Stimulated activated naive CD8-positive, alpha-beta T cell treated with anti-CD3 and anti-CD28 coated beads, Interleukin-15, amount 100 ng/mL, for 72 hours (primary cell): ENCODE measurements at regions not wholly inside any gene's neighbourhood (a gene's known extent, or its start where the extent isn't known, plus 50 kb on each side); places are given as distances from the start of the nearest gene placed in this dataset.
A peak's percentile ranks its signal among the peaks of the same experiment; 100 is the strongest.
"Not testable (repeated sequence)": the region's sequence is repeated elsewhere in the genome, so short reads cannot be mapped to it uniquely, and the experiment has no call there.

Source experiments
- ATAC-seq: fragments of 150-1000 bp; cut with Tn5 transposase; 2 replicates; pipeline ENCODE4 v1.10.0; 2021; ENCODE audit warnings: mild to moderate bottlenecking, moderate library complexity
- DNase-seq, 2 donors: peaks; one replicate each; pipeline ENCODE4 v3.0.0; 2021 to 2022
- H3K27ac Mint-ChIP-seq, 2 donors: one replicate each; pipeline ENCODE4 v1.8.0; 2022; ENCODE audit warnings: mild to moderate bottlenecking in 2 of 2, mixed read lengths in 2 of 2, moderate library complexity in 2 of 2
- H3K27me3 Mint-ChIP-seq: one replicate; pipeline ENCODE4 v1.8.0; 2022; ENCODE audit warnings: mixed read lengths
- H3K4me1 Mint-ChIP-seq: one replicate; pipeline ENCODE4 v1.8.0; 2022; ENCODE audit warnings: mild to moderate bottlenecking, mixed read lengths
- H3K4me3 Mint-ChIP-seq, 2 donors: one replicate each; pipeline ENCODE4 v1.8.0; 2022; ENCODE audit warnings: mild to moderate bottlenecking in 2 of 2, mixed read lengths in 2 of 2, moderate library complexity in 1 of 2
- H3K9me3 Mint-ChIP-seq, 2 donors: one replicate each; pipeline ENCODE4 v1.8.0; 2022; ENCODE audit warnings: mixed read lengths in 2 of 2

DNA sequence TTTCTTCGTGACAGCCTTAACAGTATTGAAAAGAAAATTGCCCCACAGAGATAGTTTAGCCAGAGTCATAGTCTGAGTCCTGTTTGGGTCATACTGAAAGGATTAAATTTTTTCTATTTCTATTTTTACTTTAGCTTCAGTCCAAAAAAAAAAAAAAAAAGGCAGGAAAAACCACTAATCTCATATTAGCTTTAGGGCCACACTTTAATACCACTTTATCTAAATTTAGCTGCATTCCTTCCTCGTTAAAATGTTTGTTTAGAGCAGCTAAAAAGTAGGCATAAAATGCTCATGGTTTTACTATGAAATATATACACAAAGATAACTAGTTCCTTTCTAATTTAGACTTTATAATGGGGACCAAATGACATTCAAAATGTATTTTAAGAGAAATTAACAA is 216.5 kb upstream of the TMEM196 start:
- Mint-ChIP-seq H3K4me3 (no peak overlapping the region), H3K4me1 (no peaks in the 10 kb centered on the region), H3K9me3 (peaks cover 0 to 22% of the 10 kb centered on the region in 2 donors), H3K27ac (no peak overlapping the region), H3K27me3 (no peaks in the 10 kb centered on the region)
- ATAC-seq, result no peak
- no peak for DNase-seq

- Mint-ChIP-seq H3K27me3 (no peaks in the 10 kb centered on the region), H3K4me3 (no peak overlapping the region), H3K9me3 (peaks cover 0 to 22% of the 10 kb centered on the region in 2 donors), H3K27ac (no peak overlapping the region), H3K4me1 (no peaks in the 10 kb centered on the region)
- DNase-seq (no peak), ATAC-seq (no peak)
These were observed 215.4 kb upstream of the TMEM196 start for GRCh38 chr7:19988860-19989259.

DNA sequence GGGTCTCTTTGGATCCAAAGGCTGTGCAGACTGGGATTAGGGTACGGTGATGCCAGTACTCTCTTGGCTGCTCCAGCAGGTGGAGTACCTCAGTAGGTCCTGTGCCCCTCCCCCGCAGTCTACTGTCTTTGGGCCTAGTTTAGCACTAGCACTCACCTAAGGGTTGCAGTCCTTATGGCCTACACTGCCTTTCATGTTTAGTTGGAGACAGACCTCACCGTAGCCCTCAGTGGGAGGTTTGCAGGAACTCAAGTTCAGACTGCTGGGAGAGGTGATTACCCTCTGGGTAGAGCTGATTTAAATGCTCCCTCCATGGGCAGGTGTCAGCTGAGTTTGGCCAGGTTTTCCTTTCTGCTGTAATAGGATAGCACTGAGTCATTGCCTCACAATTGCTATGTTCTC is 210.8 kb upstream of the TMEM196 start:
- Mint-ChIP-seq H3K9me3 (peaks cover 1 to 7% of the 10 kb centered on the region in 2 donors), H3K27ac (no peak overlapping the region), H3K4me3 (no peak overlapping the region), H3K4me1 (no peaks in the 10 kb centered on the region), H3K27me3 (no peaks in the 10 kb centered on the region)
- no peak for ATAC-seq
- DNase-seq, result no peak

- Mint-ChIP-seq H3K4me3 (no peak overlapping the region), H3K27ac (no peak overlapping the region), H3K9me3 (peaks cover 12 to 17% of the 10 kb centered on the region in 2 donors), H3K27me3 (no peaks in the 10 kb centered on the region), H3K4me1 (no peaks in the 10 kb centered on the region)
- ATAC-seq (peak; percentile 12), DNase-seq (no peak)
These were observed 209.7 kb upstream of the TMEM196 start for GRCh38 chr7:19982841-19983835.

DNA sequence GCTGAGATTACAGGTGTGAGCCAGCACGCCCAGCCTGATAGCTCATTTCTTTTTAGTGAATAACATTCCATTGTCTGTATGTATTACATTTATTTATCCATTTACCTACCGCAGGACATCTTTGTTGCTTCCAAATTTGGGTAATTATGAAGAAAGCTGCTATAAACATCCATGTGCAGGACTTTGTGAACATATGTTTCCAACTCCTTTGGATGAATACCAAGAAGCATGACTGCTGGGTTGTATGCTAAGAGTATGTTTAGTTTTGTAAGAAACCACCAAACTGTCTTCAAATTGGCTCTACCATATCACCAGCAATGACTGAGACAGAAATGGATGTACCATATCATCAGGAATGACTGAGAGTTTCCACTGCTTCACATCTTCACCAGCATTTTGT is 200.2 kb upstream of the TMEM196 start:
- Mint-ChIP-seq H3K4me1 (no peaks in the 10 kb centered on the region), H3K27ac (no peak overlapping the region), H3K27me3 (no peaks in the 10 kb centered on the region), H3K9me3 (peaks cover 8 to 10% of the 10 kb centered on the region in 2 donors), H3K4me3 (no peak overlapping the region)
- DNase-seq (no peak), ATAC-seq (no peak)

DNA sequence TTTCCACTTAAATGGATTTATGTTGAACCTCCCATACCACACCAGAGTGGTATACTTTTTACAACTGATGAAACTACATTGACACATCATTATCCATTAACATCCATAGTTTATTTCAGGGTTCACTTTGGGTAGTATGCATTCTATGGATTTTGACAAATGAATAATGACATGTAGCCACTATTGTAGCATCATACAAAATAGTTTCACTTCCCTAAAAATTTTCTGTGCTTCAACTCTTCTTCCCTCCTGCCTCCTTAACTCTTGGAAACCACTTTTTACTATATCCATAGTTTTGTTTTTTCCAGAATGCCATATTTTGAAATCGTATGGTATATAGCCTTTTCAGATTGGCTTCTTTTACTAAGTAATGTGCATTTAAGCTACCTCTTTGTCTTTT is 199.5 kb upstream of the TMEM196 start:
- no peak overlapping the region for H3K27ac Mint-ChIP-seq
- DNase-seq, result no peak
- no peak for ATAC-seq
- H3K27me3 Mint-ChIP-seq, result no peaks in the 10 kb centered on the region
- no peak overlapping the region for H3K4me3 Mint-ChIP-seq
- H3K9me3 Mint-ChIP-seq, result peaks cover 4 to 5% of the 10 kb centered on the region in 2 donors
- H3K4me1 Mint-ChIP-seq, result no peaks in the 10 kb centered on the region

- no peak for ATAC-seq
- no peak overlapping the region for H3K27ac Mint-ChIP-seq
- no peak for DNase-seq
- H3K27me3 Mint-ChIP-seq, result no peaks in the 10 kb centered on the region
- no peak overlapping the region for H3K4me3 Mint-ChIP-seq
- peaks cover 0 to 5% of the 10 kb centered on the region in 2 donors for H3K9me3 Mint-ChIP-seq
- H3K4me1 Mint-ChIP-seq, result no peaks in the 10 kb centered on the region
These were observed 198.5 kb upstream of the TMEM196 start for GRCh38 chr7:19971956-19972355.

- H3K4me3 Mint-ChIP-seq, result no peak overlapping the region
- no peaks in the 10 kb centered on the region for H3K4me1 Mint-ChIP-seq
- H3K27me3 Mint-ChIP-seq, result no peaks in the 10 kb centered on the region
- H3K27ac Mint-ChIP-seq, result no peak overlapping the region
- no peak for DNase-seq
- no peaks in the 10 kb centered on the region for H3K9me3 Mint-ChIP-seq
- no peak for ATAC-seq
These were observed 197.1 kb upstream of the TMEM196 start for GRCh38 chr7:19970514-19970913.

DNA sequence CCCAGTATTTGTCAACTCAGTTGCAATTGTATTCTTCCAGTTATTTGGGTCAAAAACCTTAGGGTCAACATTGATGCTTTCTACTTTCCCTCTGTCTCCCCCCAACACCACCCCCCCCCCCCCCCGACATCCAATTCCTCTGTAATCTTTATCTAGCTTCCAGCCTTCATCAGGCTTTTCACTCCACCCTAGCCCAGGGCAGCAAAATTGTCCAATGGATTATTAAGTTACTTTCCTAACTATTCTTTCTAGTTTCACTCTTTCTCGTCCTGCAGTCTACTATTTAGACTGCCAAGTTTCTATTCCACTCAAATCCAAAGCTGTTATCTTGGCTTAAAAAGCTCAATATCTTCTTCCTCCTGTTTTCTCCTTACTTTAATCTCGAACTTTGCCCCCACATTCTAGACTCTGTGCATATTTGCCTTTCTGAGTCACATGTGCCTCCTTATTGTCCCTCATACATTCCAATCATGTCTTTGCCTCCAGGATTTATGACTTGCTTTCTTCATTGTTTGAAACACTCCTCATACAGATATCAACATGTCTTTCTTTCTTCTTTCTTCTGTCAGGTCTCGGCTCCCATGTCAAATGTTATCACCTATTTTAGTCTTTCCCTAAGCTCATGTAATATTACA is 196.6 kb upstream of the TMEM196 start:
- Mint-ChIP-seq H3K4me3 (no peak overlapping the region), H3K4me1 (no peaks in the 10 kb centered on the region), H3K27me3 (no peaks in the 10 kb centered on the region), H3K9me3 (no peaks in the 10 kb centered on the region), H3K27ac (no peak overlapping the region)
- ATAC-seq, result no peak
- no peak for DNase-seq

DNA sequence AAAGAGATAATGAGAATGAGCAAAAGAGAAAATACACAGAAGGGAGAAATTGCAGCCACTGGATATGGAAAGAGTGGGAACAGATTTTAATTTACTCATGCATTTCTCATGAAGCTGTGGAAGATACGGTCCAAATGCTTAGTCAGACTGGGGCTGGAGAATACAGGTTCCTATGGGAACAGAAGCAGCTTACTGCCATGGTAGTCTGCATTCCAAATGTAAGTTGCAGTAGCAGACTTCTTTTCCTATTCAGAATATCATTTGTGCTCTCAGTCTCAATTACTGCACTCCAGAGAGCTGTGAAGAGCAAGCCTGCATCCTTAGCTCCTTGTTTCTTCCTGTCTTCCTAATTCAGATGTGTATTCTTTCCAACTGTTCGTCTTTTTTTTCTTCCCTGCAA is 190.8 kb upstream of the TMEM196 start:
- no peak overlapping the region for H3K27ac Mint-ChIP-seq
- H3K27me3 Mint-ChIP-seq, result no peaks in the 10 kb centered on the region
- ATAC-seq, result no peak
- no peaks in the 10 kb centered on the region for H3K4me1 Mint-ChIP-seq
- no peaks in the 10 kb centered on the region for H3K9me3 Mint-ChIP-seq
- no peak overlapping the region for H3K4me3 Mint-ChIP-seq
- no peak for DNase-seq

DNA sequence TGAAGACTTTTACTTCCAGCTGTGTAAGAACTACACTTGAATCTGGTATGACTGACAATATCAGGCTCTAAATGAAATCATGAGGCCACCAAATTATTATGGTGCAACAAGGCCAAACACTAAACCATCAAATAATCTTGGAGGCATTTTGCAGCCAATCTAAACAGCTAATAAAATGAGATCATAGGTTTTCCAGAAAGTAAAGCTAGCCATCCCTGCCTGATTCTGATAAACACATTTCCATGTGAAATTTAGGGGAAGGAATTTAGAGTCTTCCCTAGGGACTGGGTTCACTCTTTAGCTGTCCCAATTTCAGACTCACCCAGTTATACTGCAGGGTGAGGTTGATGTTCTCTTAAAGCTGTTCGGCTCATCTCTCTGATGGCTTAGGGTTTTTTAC is 190.3 kb upstream of the TMEM196 start:
- no peaks in the 10 kb centered on the region for H3K4me1 Mint-ChIP-seq
- DNase-seq (no peak), ATAC-seq (no peak)
- no peak overlapping the region for H3K4me3 Mint-ChIP-seq
- no peaks in the 10 kb centered on the region for H3K9me3 Mint-ChIP-seq
- H3K27ac Mint-ChIP-seq, result no peak overlapping the region
- no peaks in the 10 kb centered on the region for H3K27me3 Mint-ChIP-seq

DNA sequence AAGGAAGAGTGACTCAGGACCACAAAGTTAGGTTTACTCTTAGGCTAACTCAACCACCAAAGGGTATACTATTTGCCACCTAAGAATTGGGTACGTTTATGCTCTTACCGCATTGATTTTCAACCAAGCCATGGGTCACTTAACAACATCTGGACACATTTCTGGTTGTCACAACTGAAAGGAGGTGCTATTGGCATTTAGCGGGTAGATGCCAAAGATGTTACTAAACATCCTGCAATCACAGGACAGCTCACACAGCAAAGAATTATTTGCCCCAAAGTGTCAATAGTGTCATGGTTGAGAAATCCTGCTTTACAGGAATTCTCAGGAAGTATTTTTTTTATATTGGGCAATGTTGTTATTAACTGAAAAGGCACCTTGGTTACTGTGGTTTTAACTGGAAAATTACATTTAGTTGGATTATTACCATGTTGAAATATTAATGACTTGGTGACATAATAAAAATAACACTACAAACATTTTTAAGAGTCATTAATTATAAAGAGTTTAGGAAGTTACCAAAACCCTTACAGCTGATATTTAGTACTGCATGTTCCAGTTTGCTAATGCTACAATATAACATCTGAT is 185.0 kb upstream of the TMEM196 start:
- H3K27ac Mint-ChIP-seq, result no peak overlapping the region
- H3K4me1 Mint-ChIP-seq, result no peaks in the 10 kb centered on the region
- DNase-seq (no peak), ATAC-seq (no peak)
- no peaks in the 10 kb centered on the region for H3K27me3 Mint-ChIP-seq
- H3K4me3 Mint-ChIP-seq, result no peak overlapping the region
- H3K9me3 Mint-ChIP-seq, result peaks cover 2 to 7% of the 10 kb centered on the region in 2 donors

GRCh38 chr7:19957664-19958063 is 184.2 kb upstream of the TMEM196 start:
- Mint-ChIP-seq H3K27me3 (no peaks in the 10 kb centered on the region), H3K27ac (no peak overlapping the region), H3K9me3 (peaks cover 6 to 7% of the 10 kb centered on the region in 2 donors), H3K4me3 (no peak overlapping the region), H3K4me1 (no peaks in the 10 kb centered on the region)
- DNase-seq (no peak), ATAC-seq (no peak)

- not testable (repeated sequence) for H3K4me1 Mint-ChIP-seq, ATAC-seq, H3K27me3 Mint-ChIP-seq, H3K4me3 Mint-ChIP-seq, H3K27ac Mint-ChIP-seq, DNase-seq
- H3K9me3 Mint-ChIP-seq, result peaks cover 18 to 22% of the 10 kb centered on the region in 2 donors
These were observed 180.7 kb upstream of the TMEM196 start for GRCh38 chr7:19954166-19954565.

DNA sequence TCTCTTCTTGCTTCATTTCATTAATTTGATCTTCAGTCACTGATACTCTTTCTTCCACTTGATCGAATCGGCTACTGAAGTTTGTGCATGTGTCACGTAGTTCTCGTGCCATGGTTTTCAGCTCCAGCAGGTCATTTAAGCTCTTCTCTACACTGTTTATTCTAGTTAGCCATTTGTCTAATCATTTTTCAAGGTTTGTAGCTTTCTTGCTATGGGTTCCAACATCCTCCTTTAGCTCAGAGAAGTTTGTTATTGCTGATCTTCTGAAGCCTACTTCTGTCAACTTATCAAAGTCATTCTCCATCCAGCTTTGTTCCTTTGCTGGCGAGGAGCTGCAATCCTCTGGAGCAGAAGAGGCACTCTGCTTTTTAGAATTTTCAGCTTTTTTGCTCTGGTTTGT is 180.0 kb upstream of the TMEM196 start:
- not testable (repeated sequence) for H3K4me1 Mint-ChIP-seq, H3K27me3 Mint-ChIP-seq, DNase-seq, ATAC-seq, H3K4me3 Mint-ChIP-seq
- peaks cover 23 to 29% of the 10 kb centered on the region in 2 donors for H3K9me3 Mint-ChIP-seq
- H3K27ac Mint-ChIP-seq, result peak overlapping the region in 1 of 2 donors; percentile 41

- Mint-ChIP-seq H3K27me3 (no peaks in the 10 kb centered on the region), H3K4me1 (no peaks in the 10 kb centered on the region), H3K27ac (no peak overlapping the region), H3K4me3 (no peak overlapping the region), H3K9me3 (peaks cover 18 to 29% of the 10 kb centered on the region in 2 donors)
- ATAC-seq, result no peak
- DNase-seq, result no peak
These were observed 174.7 kb upstream of the TMEM196 start for GRCh38 chr7:19948160-19948559.
